H9 (cell line): ENCODE measurements at regions not wholly inside any gene's neighbourhood (a gene's known extent, or its start where the extent isn't known, plus 50 kb on each side); places are given as distances from the start of the nearest gene placed in this dataset.

Experiments used
- DNase-seq: peaks from one replicate; pipeline ENCODE4 v3.0.0-alpha.2; 2017
- H2AFZ ChIP-seq: one replicate; pipeline ENCODE4 v1.6.1; 2013; ENCODE audit warnings: mild to moderate bottlenecking, low read length, control low read depth, moderate library complexity
- H2AK5ac ChIP-seq: 2 replicates; pipeline ENCODE4 v1.6.1; 2013; ENCODE audit warnings: low read length, control low read depth, mixed read lengths; ENCODE audit not compliant: insufficient read length
- H2BK120ac ChIP-seq: one replicate; pipeline ENCODE4 v1.6.1; 2013; ENCODE audit warnings: low read depth, mild to moderate bottlenecking, low read length, control low read depth, inconsistent platforms; ENCODE audit not compliant: poor library complexity, severe bottlenecking
- H2BK12ac ChIP-seq: 2 replicates; pipeline ENCODE4 v1.6.1; 2013; ENCODE audit warnings: low read length, control low read depth, mixed read lengths, low read depth; ENCODE audit not compliant: insufficient read length
- H2BK15ac ChIP-seq: 2 replicates; pipeline ENCODE4 v1.6.1; 2013; ENCODE audit warnings: low read depth, low read length, control low read depth
- H2BK20ac ChIP-seq: one replicate; pipeline ENCODE4 v1.6.1; 2013; ENCODE audit warnings: low read depth, mild to moderate bottlenecking, low read length, control low read depth, inconsistent platforms; ENCODE audit not compliant: poor library complexity, severe bottlenecking
- H2BK5ac ChIP-seq: 2 replicates; pipeline ENCODE4 v1.6.1; 2013; ENCODE audit warnings: low read length, control low read depth, mixed read lengths; ENCODE audit not compliant: insufficient read length
- H3K14ac ChIP-seq: 2 replicates; pipeline ENCODE4 v1.6.1; 2013; ENCODE audit warnings: low read length, control low read depth; ENCODE audit not compliant: insufficient read depth
- H3K18ac ChIP-seq: 2 replicates; pipeline ENCODE4 v1.6.1; 2013; ENCODE audit warnings: low read depth, mild to moderate bottlenecking, mixed read lengths, low read length, control low read depth; ENCODE audit not compliant: insufficient read length
- H3K23ac ChIP-seq: 2 replicates; pipeline ENCODE4 v1.6.1; 2013; ENCODE audit warnings: low read length, control low read depth, mixed read lengths, low read depth; ENCODE audit not compliant: insufficient read length
- H3K23me2 ChIP-seq: 2 replicates; pipeline ENCODE4 v1.6.1; 2013; ENCODE audit warnings: low read depth, mild to moderate bottlenecking, mixed read lengths, low read length, control low read depth; ENCODE audit not compliant: insufficient read length, poor library complexity, severe bottlenecking
- H3K27ac ChIP-seq: 2 replicates; pipeline ENCODE4 v1.5.1; 2013; ENCODE audit warnings: low read length, control low read depth, mixed read lengths, low read depth; ENCODE audit not compliant: insufficient read length
- H3K27me3 ChIP-seq: 2 replicates; pipeline ENCODE4 v1.6.1; 2013; ENCODE audit warnings: low read length, control low read depth, inconsistent platforms; ENCODE audit not compliant: insufficient read depth
- H3K4ac ChIP-seq: 2 replicates; pipeline ENCODE4 v1.6.1; 2013; ENCODE audit warnings: low read depth, mild to moderate bottlenecking, control low read depth, inconsistent platforms, low read length, moderate library complexity
- H3K4me1 ChIP-seq: 2 replicates; pipeline ENCODE4 v1.6.1; 2013; ENCODE audit warnings: low read length, control low read depth, inconsistent platforms; ENCODE audit not compliant: insufficient read depth
- H3K4me2 ChIP-seq: 2 replicates; pipeline ENCODE4 v1.6.1; 2013; ENCODE audit warnings: low read length, control low read depth, mixed read lengths; ENCODE audit not compliant: insufficient read length, insufficient read depth
- H3K56ac ChIP-seq: 2 replicates; pipeline ENCODE4 v1.6.1; 2013; ENCODE audit warnings: low read depth, mild to moderate bottlenecking, mixed read lengths, low read length, control low read depth; ENCODE audit not compliant: insufficient read length
- H3K79me1 ChIP-seq: 2 replicates; pipeline ENCODE4 v1.6.1; 2013; ENCODE audit warnings: low read depth, mild to moderate bottlenecking, moderate library complexity, low read length, control low read depth, inconsistent platforms; ENCODE audit not compliant: insufficient read depth, poor library complexity, severe bottlenecking
- H3K79me2 ChIP-seq: 2 replicates; pipeline ENCODE4 v1.6.1; 2013; ENCODE audit warnings: low read length, control low read depth, inconsistent platforms; ENCODE audit not compliant: insufficient read depth
- H3K9ac ChIP-seq: 2 replicates; pipeline ENCODE4 v1.6.1; 2013; ENCODE audit warnings: low read length, control low read depth, mixed read lengths; ENCODE audit not compliant: insufficient read length; ENCODE audit errors: extremely low read depth
- H3K9me3 ChIP-seq: one replicate; pipeline ENCODE4 v1.6.1; 2013; ENCODE audit warnings: low read depth, low read length, inconsistent platforms; ENCODE audit not compliant: control insufficient read depth
- H3T11ph ChIP-seq: one replicate; pipeline ENCODE4 v1.6.1; 2013; ENCODE audit warnings: mild to moderate bottlenecking, low read length, control low read depth, inconsistent platforms
- H4K20me1 ChIP-seq: one replicate; pipeline ENCODE4 v1.6.1; 2013; ENCODE audit not compliant: control insufficient read depth, insufficient read length, insufficient read depth
- H4K5ac ChIP-seq: 2 replicates; pipeline ENCODE4 v1.6.1; 2013; ENCODE audit warnings: low read depth, mild to moderate bottlenecking, mixed read lengths, low read length, control low read depth; ENCODE audit not compliant: insufficient read length
- H4K8ac ChIP-seq: replicated peaks from 2 replicates; pipeline ENCODE4 v1.6.1; 2013; ENCODE audit warnings: low read length, control low read depth, mixed read lengths, low read depth; ENCODE audit not compliant: insufficient read length
- H4K91ac ChIP-seq: 2 replicates; pipeline ENCODE4 v1.6.1; 2013; ENCODE audit warnings: low read depth, mild to moderate bottlenecking, moderate library complexity, mixed read lengths, low read length, control low read depth; ENCODE audit not compliant: insufficient read length
- H3K27ac Mint-ChIP-seq, 3 experiments: 2 replicates in 2 of 3; 3 replicates in 1 of 3; pipeline ENCODE4 v1.8.0; 2020 to 2021; ENCODE audit warnings: mixed read lengths in 3 of 3, mild to moderate bottlenecking in 1 of 3, moderate library complexity in 1 of 3
- H3K27me3 Mint-ChIP-seq: 2 replicates; pipeline ENCODE4 v1.8.0; 2021; ENCODE audit warnings: low read depth, mild to moderate bottlenecking, moderate library complexity, mixed read lengths
- H3K36me3 Mint-ChIP-seq, 3 experiments: 2 replicates in 2 of 3; 3 replicates in 1 of 3; pipeline ENCODE4 v1.8.0; 2020 to 2021; ENCODE audit warnings: low read depth in 3 of 3, mixed read lengths in 3 of 3; ENCODE audit not compliant: insufficient read depth in 1 of 3
- H3K4me1 Mint-ChIP-seq, 2 experiments: 2 replicates each; pipeline ENCODE4 v1.8.0; 2020; ENCODE audit warnings: mixed read lengths in 2 of 2
- H3K4me3 Mint-ChIP-seq, 2 experiments: 2 replicates in 1 of 2; 3 replicates in 1 of 2; pipeline ENCODE4 v1.8.0; 2020 to 2021; ENCODE audit warnings: mild to moderate bottlenecking in 2 of 2, mixed read lengths in 2 of 2, moderate library complexity in 1 of 2
- H3K9me3 Mint-ChIP-seq, 2 experiments: 2 replicates in 1 of 2; 3 replicates in 1 of 2; pipeline ENCODE4 v1.8.0; 2020; ENCODE audit warnings: mild to moderate bottlenecking in 2 of 2, mixed read lengths in 2 of 2, moderate library complexity in 1 of 2
- WGBS: extraction: QIAGEN DNeasy Blood & Tissue Kit; methylation state at CpG from one replicate; pipeline ENCODE4 v1.1.7; 2013; ENCODE audit warnings: missing lambda C conversion rate, low lambda C conversion rate, mixed read lengths; ENCODE audit not compliant: insufficient read length; ENCODE audit errors: extremely low coverage; 5-methylcytosine and 5-hydroxymethylcytosine counted together
- TF ChIP-seq, protein P1 (sequence below): fragments of 200-600 bp; sonication (generic); conservative IDR thresholded peaks from 3 replicates; pipeline ENCODE4 v1.8.0; 2021; ENCODE audit warnings: antibody characterized with exemption, mild to moderate bottlenecking

GRCh38 chr1:78420181-78420580, 70.6 kb upstream of the PTGFR start:
- no peak overlapping the region for H2BK5ac ChIP-seq
- H3K4me3 Mint-ChIP-seq = no peak overlapping the region
- H3K4me1 Mint-ChIP-seq = 0 out of 4 replicates have a peak, but pooled peaks cover 3% of the 10 kb centered on the region in 2 experiments
- no peaks in the 10 kb centered on the region for H4K20me1 ChIP-seq
- no peak overlapping the region for H3K27ac Mint-ChIP-seq
- H3K14ac ChIP-seq = no peak overlapping the region
- no peaks in the 10 kb centered on the region for H3K27me3 ChIP-seq
- H2BK20ac ChIP-seq = no peak overlapping the region
- no peak overlapping the region for H2BK12ac ChIP-seq
- H3K18ac ChIP-seq = no peak overlapping the region
- no peaks in the 10 kb centered on the region for H3K36me3 Mint-ChIP-seq
- H3K9me3 Mint-ChIP-seq = no peaks in the 10 kb centered on the region
- TF ChIP-seq, protein P1, sequence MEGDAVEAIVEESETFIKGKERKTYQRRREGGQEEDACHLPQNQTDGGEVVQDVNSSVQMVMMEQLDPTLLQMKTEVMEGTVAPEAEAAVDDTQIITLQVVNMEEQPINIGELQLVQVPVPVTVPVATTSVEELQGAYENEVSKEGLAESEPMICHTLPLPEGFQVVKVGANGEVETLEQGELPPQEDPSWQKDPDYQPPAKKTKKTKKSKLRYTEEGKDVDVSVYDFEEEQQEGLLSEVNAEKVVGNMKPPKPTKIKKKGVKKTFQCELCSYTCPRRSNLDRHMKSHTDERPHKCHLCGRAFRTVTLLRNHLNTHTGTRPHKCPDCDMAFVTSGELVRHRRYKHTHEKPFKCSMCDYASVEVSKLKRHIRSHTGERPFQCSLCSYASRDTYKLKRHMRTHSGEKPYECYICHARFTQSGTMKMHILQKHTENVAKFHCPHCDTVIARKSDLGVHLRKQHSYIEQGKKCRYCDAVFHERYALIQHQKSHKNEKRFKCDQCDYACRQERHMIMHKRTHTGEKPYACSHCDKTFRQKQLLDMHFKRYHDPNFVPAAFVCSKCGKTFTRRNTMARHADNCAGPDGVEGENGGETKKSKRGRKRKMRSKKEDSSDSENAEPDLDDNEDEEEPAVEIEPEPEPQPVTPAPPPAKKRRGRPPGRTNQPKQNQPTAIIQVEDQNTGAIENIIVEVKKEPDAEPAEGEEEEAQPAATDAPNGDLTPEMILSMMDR = no peak
- H2AK5ac ChIP-seq = no peak overlapping the region
- no peaks in the 10 kb centered on the region for H3K79me2 ChIP-seq
- H3K56ac ChIP-seq = no peak overlapping the region
- H3K9ac ChIP-seq = no peak overlapping the region
- H2AFZ ChIP-seq = no peak overlapping the region
- no peak overlapping the region for H2BK120ac ChIP-seq
- no CpG with 5 or more reads among the region's 3 CpGs for WGBS
- H4K91ac ChIP-seq = no peak overlapping the region
- no peaks in the 10 kb centered on the region for H3K79me1 ChIP-seq
- no peak overlapping the region for H3K4ac ChIP-seq
- no peak overlapping the region for H3K4me2 ChIP-seq
- no peak for DNase-seq
- no peak overlapping the region for H3T11ph ChIP-seq
- no peaks in the 10 kb centered on the region; the same call in none of the 2 replicates for H3K27me3 Mint-ChIP-seq
- H4K5ac ChIP-seq = no peak overlapping the region
- H4K8ac ChIP-seq = no peak overlapping the region
- H3K23ac ChIP-seq = no peak overlapping the region
- H3K9me3 ChIP-seq = no peaks in the 10 kb centered on the region
- no peaks in the 10 kb centered on the region for H3K4me1 ChIP-seq
- H2BK15ac ChIP-seq = no peak overlapping the region
- no peak overlapping the region for H3K27ac ChIP-seq
- no peaks in the 10 kb centered on the region for H3K23me2 ChIP-seq
